Mesodermal cell (in vitro differentiated cells): ENCODE measurements at regions not wholly inside any gene's neighbourhood (a gene's known extent, or its start where the extent isn't known, plus 50 kb on each side); places are given as distances from the start of the nearest gene placed in this dataset.

Experiments used
- H3K27ac ChIP-seq: 2 replicates; pipeline ENCODE4 v1.7.0; 2013; ENCODE audit warnings: mild to moderate bottlenecking, low read depth, low read length, moderate library complexity; ENCODE audit not compliant: severe bottlenecking
- H3K36me3 ChIP-seq: 2 replicates; pipeline ENCODE4 v1.7.1; 2013; ENCODE audit warnings: mild to moderate bottlenecking, low read length, moderate library complexity; ENCODE audit not compliant: control insufficient read depth, insufficient read depth
- H3K4me1 ChIP-seq: one replicate; pipeline ENCODE4 v1.7.1; 2013; ENCODE audit warnings: mild to moderate bottlenecking, low read length; ENCODE audit not compliant: insufficient read depth, control insufficient read depth, poor library complexity, severe bottlenecking
- H3K4me3 ChIP-seq: 2 replicates; pipeline ENCODE4 v1.7.0; 2013; ENCODE audit warnings: low read length, control low read depth, mild to moderate bottlenecking; ENCODE audit not compliant: insufficient read depth, poor library complexity, severe bottlenecking; ENCODE audit errors: extremely low read depth
- H3K9me3 ChIP-seq: 2 replicates; pipeline ENCODE4 v1.7.1; 2013; ENCODE audit warnings: mild to moderate bottlenecking, low read length, moderate library complexity; ENCODE audit not compliant: control insufficient read depth
- WGBS, 2 experiments: methylation state at CpG; one replicate each; pipeline ENCODE4 v1.1.5; 2013; ENCODE audit warnings: missing lambda C conversion rate in 2 of 2; ENCODE audit not compliant: insufficient coverage in 2 of 2; 5-methylcytosine and 5-hydroxymethylcytosine counted together

DNA sequence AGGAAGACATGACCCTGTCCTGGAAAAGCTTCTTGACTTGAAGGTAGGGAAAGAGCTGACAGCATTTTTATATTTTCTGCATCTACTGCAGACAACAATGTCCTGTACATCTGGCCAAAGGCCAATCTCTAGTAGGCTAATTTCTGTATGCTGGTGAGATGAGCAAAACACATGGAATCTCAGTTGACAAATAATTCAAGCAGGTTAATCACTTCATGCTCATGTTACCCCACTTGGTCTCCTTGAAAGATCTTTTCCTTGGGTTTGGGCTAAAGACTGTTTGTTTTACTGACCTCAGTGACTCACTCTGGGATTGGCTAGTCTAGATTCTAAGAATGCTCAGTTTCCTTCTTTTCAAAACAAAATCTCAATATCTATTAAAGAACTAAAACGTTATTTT, 298.8 kb downstream of the LMO7 start:
- Histone ChIP-seq H3K4me1 (no peaks in the 10 kb centered on the region), H3K27ac (no peak overlapping the region), H3K4me3 (no peak overlapping the region), H3K9me3 (no peaks in the 10 kb centered on the region), H3K36me3 (no peaks in the 10 kb centered on the region)
- no CpG with 5 or more reads among the region's 1 CpG for WGBS, 2 experiments

- Histone ChIP-seq H3K9me3 (no peaks in the 10 kb centered on the region), H3K4me3 (no peak overlapping the region), H3K36me3 (no peaks in the 10 kb centered on the region), H3K27ac (no peak overlapping the region), H3K4me1 (no peaks in the 10 kb centered on the region)
- WGBS, 2 experiments, result 88 to 100% methylated on average over 1 to 2 of the region's 4 CpGs
Measured at GRCh38 chr13:75932636-75933035, 296.5 kb downstream of the LMO7 start.

DNA sequence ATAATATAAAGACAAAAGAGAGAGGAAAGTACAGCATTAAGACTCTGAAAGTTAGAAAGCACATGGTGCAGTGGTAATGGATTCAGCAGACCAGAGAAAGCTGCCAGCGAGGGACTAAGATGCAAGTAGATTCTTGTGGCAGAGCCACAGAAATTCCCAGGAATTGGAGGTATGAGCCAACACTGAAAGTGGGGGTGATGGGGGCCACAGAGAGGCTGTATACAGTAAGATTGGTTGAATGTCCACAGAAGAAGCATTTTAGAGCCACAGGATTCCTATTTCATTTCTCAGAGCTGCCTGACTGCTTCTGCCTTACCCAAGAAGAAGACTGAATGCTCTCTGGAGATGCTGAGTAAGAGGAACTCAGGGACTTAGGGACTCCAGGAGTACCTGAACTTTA, 295.0 kb downstream of the LMO7 start:
- H3K36me3 ChIP-seq, result no peaks in the 10 kb centered on the region
- 100% methylated on average over 1 of the region's 1 CpG for WGBS, 2 experiments
- H3K27ac ChIP-seq, result no peak overlapping the region
- H3K9me3 ChIP-seq, result no peaks in the 10 kb centered on the region
- no peaks in the 10 kb centered on the region for H3K4me1 ChIP-seq
- H3K4me3 ChIP-seq, result no peak overlapping the region

GRCh38 chr13:75929076-75929475, 292.9 kb downstream of the LMO7 start:
- Histone ChIP-seq H3K4me1 (no peaks in the 10 kb centered on the region), H3K27ac (no peak overlapping the region), H3K36me3 (no peaks in the 10 kb centered on the region), H3K9me3 (no peaks in the 10 kb centered on the region), H3K4me3 (no peak overlapping the region)

DNA sequence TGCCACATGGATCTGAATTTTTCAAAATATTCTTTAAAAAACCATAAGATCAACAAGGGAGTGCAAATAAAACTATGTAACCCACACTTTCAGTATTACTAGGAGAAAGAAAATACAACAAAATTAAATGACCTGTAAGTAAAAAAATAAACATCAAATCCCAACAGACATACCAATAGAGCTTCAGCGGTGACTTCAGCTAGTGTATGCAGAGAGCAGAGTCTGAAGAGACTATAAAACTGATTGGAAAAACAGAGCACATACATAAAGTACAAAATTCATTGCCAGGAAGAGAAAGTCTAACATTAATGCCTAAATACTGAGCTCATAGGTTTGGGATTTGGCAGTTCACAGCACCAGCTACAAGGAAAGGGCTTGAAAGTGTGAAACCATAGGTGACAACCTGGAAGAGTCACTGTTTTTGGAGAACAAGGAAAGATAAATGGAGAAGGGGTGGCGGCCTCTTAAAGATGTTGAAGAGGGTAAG, 291.1 kb downstream of the LMO7 start:
- WGBS, 2 experiments, result 100% methylated on average over 1 of the region's 2 CpGs; no CpG with 5 or more reads in 1 of the 2 experiments
- Histone ChIP-seq H3K9me3 (no peaks in the 10 kb centered on the region), H3K4me1 (no peaks in the 10 kb centered on the region), H3K4me3 (no peak overlapping the region), H3K27ac (no peak overlapping the region), H3K36me3 (no peaks in the 10 kb centered on the region)

- Histone ChIP-seq H3K4me3 (no peak overlapping the region), H3K9me3 (no peaks in the 10 kb centered on the region), H3K36me3 (no peaks in the 10 kb centered on the region), H3K27ac (no peak overlapping the region), H3K4me1 (no peaks in the 10 kb centered on the region)
- WGBS, 2 experiments, result no CpG with 5 or more reads among the region's 1 CpG
Measured at GRCh38 chr13:75920536-75920935, 284.4 kb downstream of the LMO7 start.

- no peaks in the 10 kb centered on the region for H3K4me1 ChIP-seq
- no peaks in the 10 kb centered on the region for H3K9me3 ChIP-seq
- H3K36me3 ChIP-seq, result no peaks in the 10 kb centered on the region
- H3K27ac ChIP-seq, result no peak overlapping the region
- WGBS, 2 experiments, result no CpG with 5 or more reads among the region's 2 CpGs
- no peak overlapping the region for H3K4me3 ChIP-seq
Measured at GRCh38 chr13:75919660-75920199, 283.6 kb downstream of the LMO7 start.

GRCh38 chr13:75915066-75915465, 278.9 kb downstream of the LMO7 start:
- Histone ChIP-seq H3K4me1 (no peaks in the 10 kb centered on the region), H3K9me3 (no peaks in the 10 kb centered on the region), H3K4me3 (no peak overlapping the region), H3K27ac (no peak overlapping the region), H3K36me3 (no peaks in the 10 kb centered on the region)

GRCh38 chr13:75913925-75914324, 277.8 kb downstream of the LMO7 start:
- Histone ChIP-seq H3K9me3 (no peaks in the 10 kb centered on the region), H3K4me3 (no peak overlapping the region), H3K4me1 (no peaks in the 10 kb centered on the region), H3K27ac (no peak overlapping the region), H3K36me3 (no peaks in the 10 kb centered on the region)
- no CpG with 5 or more reads among the region's 5 CpGs for WGBS, 2 experiments

DNA sequence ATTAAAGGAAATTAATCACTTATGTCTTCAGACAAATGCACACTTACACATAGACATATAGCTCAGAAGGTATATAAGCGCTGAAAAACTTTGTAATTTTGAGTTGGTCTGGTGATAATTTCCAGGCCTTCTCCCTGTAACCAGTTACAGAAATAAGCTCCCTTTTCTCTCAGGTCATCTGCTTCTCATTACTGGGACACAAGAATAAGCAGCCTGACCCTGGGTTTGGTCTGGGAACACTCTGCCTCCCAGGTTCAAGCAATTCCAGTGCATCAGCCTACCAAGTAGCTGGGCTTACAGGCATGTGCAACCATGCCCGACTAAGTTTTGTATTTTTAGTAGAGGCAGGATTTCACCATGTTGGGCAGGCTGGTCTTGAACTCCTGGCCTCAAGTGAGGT, 274.5 kb downstream of the LMO7 start:
- no peaks in the 10 kb centered on the region for H3K9me3 ChIP-seq
- 86 to 100% methylated on average over 1 of the region's 2 CpGs for WGBS, 2 experiments
- no peak overlapping the region for H3K4me3 ChIP-seq
- no peaks in the 10 kb centered on the region for H3K4me1 ChIP-seq
- H3K27ac ChIP-seq, result peak overlapping the region; percentile 39
- no peaks in the 10 kb centered on the region for H3K36me3 ChIP-seq
